ENCODE measurements at regions not wholly inside any gene's neighbourhood (a gene's known extent, or its start where the extent isn't known, plus 50 kb on each side); places are given as distances from the start of the nearest gene placed in this dataset.
"Not testable (repeated sequence)": the region's sequence is repeated elsewhere in the genome, so short reads cannot be mapped to it uniquely, and the experiment has no call there.

DNA sequence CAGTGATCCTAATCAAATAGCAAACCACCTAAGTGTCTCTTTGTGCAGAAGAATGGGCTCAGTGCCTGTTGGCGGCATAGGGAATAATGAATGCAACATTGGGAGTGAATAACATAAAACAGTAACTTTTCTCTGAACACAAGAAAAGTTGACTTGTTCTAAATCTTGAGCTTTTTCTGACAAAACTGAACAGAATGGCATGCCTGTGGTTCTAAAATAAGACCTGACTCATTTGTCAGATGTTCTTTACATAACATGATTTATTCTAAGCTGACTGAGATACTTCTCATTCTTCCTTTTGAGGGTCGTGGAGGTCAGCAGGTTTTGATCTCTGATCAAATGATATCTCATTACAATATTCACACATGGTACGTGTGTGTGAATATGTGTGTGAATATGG, 165.4 kb upstream of the WDR1 start:
- DNase-seq (ENCODE audit: low read depth in 4 of 4, low spot score in 3 of 4) = no peak

DNA sequence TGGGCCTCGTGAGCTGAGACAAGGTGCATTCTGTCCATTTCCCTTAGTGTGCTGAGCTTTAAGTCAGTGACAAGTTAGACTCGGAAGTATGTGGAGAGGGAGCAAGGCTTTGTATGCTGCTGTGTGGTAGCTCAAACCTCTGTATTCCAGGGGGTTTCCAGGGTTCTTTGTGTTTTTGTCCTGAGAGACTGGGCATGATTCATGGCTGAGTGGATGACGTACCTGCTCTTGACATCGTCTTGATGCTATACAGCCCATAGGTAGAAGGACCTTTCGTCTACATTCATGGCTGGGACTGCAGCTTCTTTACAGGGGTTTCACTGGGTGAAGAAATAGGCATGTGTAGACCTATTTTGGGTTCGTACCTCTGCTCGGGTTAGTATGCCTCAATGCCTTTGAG, 162.7 kb upstream of the WDR1 start:
- no peak for DNase-seq (ENCODE audit: low read depth in 4 of 4, low spot score in 3 of 4)

DNA sequence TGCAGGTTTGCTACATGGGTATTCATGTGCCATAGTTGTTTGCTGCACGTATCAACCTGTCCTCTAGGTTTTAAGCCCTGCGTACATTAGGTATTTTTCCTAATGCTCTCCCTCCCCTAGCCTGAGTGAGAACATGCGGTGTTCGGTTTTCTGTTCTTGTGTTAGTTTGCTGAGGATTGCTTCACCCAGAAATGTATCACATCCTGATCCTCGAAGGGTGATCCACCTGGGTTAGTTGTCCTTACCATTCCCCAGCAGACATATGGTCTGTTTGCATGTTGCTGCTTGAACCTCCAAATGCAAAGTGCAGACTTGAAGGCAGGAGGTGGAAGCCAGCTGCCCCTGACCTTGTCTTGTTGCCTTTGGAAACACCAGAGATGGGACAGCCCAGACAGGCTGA, 161.5 kb upstream of the WDR1 start:
- no peak for DNase-seq (ENCODE audit: low read depth in 4 of 4, low spot score in 3 of 4)

DNA sequence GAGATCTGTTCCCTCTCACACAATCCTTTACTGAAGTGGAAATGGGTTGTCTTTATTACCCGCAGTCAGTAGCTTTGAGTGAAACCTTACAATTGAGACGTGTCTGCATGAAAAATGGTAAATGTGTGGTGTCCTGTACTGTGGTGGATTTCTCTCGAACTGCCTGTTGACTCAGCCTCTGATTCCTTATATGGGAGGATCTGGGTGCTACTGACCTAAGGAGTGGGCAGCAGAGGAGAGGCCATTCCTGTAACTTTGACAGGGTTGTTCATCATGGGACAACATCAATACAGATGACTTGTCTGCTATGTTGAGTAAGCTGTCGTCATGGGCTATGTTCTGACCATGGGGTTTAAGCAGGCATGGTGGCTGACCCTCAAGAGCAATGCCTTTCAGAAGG, 159.6 kb upstream of the WDR1 start:
- no peak for DNase-seq (ENCODE audit: low read depth in 4 of 4, low spot score in 3 of 4)

DNA sequence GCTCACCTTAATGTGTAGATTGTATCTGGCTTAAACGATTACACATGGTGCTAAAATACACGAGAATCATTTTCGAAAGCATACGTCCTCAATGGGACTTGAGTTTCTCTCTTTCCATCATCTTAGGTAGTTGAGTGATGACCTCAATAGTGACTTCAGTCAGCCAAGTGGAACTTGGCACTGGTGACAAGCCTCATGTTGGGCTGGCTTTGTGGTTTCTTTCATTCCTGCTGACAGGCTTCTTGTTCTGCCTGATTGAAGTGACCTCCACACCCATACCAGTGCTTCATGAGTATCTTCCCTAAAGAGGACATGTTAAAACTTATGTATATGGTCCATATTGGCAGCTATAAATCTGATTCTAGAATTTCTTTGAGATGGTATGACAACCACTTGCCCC, 159.1 kb upstream of the WDR1 start:
- no peak for DNase-seq (ENCODE audit: low read depth in 4 of 4, low spot score in 3 of 4)

DNA sequence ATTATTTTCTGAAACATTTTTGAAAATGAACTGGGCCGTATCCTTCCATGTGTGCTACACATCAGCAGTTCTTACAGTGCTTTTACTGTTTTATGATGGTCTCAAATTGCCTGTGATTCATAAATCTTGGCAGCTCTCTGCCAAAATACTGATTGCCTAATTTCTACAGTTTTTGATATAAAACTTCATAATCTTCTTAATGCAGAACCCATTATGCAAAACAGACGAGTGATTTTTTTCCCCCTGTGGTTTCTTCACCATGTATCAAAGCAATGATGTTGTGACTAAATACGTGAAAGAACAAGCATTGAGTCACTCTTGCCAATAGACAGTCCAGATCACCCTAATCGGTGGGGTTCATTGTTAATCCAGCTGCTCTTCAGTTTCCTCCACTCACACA, 156.4 kb upstream of the WDR1 start:
- no peak for DNase-seq (ENCODE audit: low read depth in 4 of 4, low spot score in 3 of 4)

DNA sequence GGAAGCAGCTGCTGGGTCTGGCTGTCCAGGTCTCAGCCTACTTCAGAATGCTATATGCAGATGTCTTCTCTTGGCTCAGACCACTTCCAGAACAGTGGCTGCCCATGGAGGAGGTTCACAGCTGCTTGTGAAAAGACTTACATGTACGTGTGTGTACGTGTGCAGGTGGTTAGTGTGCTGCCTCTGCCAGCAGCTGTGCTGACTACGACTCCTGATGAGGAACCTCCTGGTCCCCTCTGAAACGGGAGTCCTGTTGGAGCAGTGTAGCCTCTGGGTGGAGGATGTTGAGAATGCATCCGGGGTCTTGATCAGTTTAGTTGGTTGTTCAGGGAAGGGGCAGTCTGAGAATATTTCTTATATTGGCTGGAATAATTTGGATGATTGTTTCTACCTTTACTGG, 155.9 kb upstream of the WDR1 start:
- no peak for DNase-seq (ENCODE audit: low read depth in 4 of 4, low spot score in 3 of 4)

DNA sequence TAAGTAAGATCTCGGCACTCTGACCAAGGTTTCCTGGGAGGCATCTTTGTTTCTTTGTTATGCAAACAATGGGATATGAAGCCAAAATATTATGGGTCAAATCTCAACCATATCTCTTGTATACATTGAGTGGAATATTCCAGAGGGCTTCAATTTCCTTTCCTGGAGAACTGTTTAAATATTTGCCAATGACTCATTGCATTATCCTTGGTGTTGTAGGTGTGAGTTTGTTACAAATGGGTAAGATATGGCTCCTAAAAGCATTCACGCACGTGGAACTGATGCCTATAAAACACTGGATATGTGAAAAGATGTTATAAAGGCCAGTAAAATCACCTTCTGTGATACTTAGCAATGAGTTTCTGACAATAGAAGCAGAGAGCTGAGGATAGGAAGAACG, 150.5 kb upstream of the WDR1 start:
- no peak for DNase-seq (ENCODE audit: low read depth in 4 of 4, low spot score in 3 of 4)

DNA sequence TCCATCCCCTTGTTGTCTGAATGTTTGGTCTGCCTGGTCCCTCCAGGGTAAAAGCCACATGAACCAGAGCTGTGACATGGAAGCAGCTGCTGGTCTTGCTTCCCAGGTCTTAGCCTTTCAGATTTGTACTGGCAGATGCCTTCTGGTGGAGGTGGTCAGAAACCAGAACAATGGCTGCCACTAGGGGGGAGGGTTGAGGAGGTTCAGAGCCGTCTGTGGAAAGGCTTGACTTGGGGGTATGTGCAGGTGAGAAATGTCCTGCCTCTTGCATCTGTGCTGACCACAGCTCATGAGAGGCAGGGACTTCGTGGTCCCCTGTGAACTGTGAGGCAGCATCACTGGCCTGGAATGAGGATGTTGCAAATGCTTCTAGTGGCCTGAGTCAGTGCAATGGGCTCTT, 144.2 kb upstream of the WDR1 start:
- no peak for DNase-seq (ENCODE audit: low read depth in 4 of 4, low spot score in 3 of 4)

DNA sequence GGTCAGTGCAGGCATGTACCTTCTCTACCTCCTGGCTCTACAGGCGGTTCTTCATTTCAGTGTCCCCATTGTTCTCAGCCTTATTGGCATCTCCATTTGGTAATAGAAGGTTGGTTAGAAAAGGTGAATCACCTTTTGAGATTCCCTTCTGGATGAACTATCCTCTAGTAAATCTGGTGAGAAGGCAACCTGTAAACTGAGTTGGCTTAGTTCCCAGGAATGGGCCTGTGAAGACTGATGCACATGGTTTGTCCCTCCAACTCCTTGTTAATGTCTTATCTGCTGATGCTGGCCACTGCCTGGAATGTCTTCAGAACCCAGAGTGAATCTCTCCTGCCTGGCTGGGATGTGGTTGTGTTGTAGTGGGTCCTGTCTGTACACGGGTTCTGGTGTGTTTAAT, 143.4 kb upstream of the WDR1 start:
- DNase-seq (ENCODE audit: low read depth in 4 of 4, low spot score in 3 of 4) = no peak

DNA sequence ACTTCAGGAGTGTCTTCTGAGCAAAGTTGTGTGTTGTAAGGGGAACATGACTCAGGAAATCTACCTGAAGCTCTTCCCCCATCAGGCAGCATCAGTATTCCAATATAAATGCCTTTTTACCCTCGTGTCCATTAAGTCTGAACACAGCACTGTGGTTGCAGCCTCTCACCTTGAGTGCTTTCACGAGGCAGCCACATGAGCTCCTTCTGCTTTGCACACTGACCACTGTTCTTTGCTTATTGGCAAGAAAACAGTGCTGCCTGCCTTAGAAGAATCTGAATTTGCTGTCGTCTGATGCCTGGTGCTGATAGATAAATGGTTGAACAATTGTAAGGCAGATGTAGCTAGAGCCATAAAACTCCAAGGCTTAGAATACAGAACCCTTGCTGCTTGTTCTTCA, 139.6 kb upstream of the WDR1 start:
- no peak for DNase-seq (ENCODE audit: low read depth in 4 of 4, low spot score in 3 of 4)

DNA sequence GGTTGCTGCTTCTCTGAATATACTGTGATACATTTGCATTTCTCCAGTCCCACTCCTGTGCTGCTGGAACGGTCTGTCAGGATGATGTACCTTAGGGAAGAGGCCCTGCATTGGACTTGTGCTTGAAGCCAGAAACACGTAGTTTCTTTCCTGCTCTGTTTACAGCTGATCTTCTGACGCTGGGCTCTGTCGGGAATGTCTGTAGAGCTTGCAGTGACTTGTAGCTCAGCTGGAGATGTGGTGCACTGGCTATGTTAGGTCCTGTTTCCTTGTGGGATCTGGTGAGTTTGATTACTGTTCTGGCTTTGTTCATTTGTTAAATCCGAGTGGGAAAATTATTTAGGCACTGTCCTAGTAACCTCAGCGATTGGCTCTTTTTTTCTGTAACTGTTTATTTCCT, 137.2 kb upstream of the WDR1 start:
- DNase-seq (ENCODE audit: low read depth in 4 of 4, low spot score in 3 of 4) = no peak

DNA sequence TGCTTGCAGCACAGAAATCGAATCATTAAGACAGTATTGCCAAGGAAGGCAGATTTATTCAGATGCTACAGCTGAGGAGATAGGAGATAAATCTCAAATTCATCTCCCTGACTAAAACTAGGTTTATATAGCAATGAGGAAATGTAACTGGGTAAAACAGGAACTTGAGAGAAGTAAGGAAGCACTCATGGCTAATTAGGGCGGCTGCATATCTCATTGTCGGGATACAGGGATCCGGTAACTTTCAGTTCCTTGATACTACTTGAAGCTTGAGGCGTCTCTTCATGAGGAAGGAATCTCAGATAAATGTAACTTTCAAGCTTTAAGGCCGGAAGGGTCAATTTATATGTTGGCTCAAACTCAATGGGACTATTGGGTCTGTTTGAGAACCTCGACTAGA, 129.2 kb upstream of the WDR1 start:
- no peak for DNase-seq (ENCODE audit: low read depth in 4 of 4, low spot score in 3 of 4)

DNA sequence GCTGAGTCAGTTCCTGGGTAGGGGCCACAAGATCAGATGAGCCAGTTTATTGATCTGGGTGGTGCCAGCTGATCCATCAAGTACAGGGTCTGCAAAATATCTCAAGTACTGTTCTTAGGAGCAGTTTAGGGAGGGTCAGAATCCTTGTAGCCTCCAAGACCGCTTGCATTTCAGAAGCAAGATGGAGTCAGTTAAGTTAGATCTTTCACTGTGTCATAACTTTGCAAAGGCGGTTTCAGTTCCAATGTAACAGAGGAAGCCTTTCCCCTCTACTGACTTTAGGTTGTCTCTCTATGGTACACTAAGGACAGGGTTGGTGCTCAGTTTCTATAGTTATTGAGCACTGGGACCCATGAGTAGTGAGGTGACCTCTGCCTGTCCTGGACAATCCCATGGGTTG, 127.3 kb upstream of the WDR1 start:
- DNase-seq (ENCODE audit: low read depth in 4 of 4, low spot score in 3 of 4) = no peak

DNA sequence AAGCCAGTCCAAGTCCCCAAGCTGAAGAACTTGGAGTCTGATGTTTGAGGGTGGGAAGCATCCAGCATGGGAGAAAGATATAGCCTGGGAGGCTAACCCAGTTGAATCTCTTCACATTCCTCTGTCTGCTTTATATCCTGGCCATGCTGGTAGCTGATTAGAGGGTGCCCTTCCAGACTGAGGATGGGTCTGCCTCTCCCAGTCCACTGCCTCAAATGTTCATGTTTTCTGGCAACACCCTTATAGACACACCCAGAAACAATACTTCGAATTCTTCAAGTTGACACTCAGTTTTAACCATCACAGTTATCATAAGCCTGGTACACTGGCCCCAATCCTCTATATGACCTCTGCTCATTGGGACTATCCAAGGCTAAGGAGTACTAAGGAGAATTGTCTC, 124.1 kb upstream of the WDR1 start:
- DNase-seq (ENCODE audit: low read depth in 4 of 4, low spot score in 3 of 4) = no peak

DNA sequence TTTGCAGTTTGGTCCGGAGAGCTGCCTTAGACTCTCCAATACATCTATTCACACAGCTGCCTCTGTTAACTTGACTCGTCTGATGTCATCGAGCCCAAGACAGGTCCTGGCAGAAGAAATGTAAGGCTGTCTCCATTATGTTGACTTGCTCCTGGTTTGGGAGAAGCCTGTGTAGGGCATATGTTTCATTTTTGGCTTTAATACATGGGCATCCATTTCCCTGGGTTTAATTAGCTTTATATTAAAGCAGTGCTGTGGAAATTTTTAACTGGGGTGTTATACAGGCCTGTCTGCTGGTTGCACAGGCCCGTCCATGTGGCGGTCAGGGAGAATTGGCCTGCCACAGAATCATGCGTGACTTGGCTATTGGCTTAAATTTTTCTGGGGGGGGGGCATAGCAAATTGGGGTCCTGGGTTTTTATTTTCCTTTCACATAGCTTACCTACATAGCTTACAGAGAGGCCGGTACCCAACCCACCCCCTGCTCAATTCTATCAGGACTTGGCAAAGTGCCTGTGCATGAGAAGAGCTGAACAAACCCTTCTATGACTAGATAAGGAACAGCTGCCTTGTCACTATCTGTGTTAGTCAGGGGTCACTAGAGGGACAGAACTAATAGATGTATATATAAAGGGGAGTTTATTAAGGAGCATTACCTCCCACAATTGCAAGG, 123.5 kb upstream of the WDR1 start:
- no peak for DNase-seq (ENCODE audit: low read depth in 4 of 4, low spot score in 3 of 4)

DNA sequence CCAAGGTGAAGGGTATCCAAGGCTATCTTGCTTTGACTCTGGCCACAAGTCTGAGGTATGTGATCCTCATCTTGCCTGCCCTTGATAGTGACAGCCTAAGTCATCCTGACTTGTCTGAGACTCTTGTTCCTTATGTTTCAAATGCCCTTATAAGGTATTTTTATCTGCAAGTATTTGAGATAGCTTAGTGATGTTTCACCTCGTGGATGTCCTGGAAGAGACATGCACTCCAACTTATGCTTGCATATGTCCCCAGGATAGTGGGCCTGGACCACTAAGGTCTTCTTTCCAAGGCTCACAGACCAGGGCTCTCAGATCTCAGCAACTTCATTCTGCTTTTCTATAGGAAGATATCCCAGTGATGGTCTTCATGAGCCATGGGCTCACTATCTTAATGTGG, 120.5 kb upstream of the WDR1 start:
- no peak for DNase-seq (ENCODE audit: low read depth in 4 of 4, low spot score in 3 of 4)

DNA sequence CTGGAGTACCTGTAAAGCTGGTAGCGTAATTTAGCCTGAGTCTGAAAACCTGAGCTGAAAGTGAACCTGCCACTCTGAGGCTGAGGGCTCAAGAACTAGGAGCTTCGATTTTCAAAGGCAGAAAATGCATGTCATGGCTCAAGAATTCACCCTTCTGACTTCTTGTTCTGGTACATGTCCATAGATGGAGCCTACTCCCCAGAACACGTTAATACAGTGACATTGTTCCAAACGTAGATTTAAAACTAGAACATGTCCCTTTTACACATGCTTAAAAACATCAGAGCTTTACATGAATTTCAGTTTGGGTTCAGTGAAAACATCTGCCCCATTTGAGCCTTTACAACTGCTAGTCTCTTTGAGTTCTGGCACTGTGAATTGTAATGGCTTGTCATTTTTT, 115.5 kb upstream of the WDR1 start:
- no peak for DNase-seq (ENCODE audit: low read depth in 4 of 4, low spot score in 3 of 4)

DNA sequence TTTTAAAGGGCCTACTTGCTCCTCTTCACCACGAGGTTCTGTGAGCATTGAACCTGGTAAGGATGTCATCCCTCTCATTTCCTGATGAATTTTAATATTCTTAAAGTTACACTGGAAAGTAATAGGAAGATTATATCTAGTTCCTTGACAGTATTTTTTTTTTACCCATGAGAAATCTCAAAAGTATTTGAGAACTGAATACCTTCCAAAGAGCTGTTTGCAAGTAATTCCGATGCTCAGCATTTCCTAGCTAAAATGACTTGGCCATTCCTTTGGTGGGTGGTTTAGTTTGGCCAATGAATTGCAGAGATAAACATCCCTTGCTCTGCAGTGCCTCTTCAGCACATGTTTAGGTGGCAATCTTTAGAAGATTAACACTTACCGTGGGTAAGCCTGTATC, 110.2 kb upstream of the WDR1 start:
- no peak for DNase-seq (ENCODE audit: low read depth in 4 of 4, low spot score in 3 of 4)

DNA sequence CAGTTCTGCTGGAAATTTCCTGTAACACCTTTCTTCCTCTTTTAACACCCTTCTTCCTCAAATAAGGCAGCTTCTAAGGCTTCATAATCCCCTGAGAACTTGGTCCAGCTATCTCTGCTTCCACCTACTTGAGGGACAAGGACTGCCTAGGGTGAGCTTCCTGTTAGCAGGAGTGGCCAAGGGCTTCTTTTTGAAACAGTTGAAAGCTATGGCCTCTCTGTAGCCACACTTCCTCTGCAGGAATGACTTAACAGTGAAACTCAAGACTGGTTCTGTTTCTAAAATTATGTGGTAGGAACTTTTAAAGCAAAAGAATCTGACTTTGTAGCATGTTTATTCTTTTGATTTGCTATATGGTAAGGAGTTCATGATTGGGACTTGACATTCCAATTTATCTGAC, 108.5 kb upstream of the WDR1 start:
- DNase-seq (ENCODE audit: low read depth in 4 of 4, low spot score in 3 of 4) = no peak

DNA sequence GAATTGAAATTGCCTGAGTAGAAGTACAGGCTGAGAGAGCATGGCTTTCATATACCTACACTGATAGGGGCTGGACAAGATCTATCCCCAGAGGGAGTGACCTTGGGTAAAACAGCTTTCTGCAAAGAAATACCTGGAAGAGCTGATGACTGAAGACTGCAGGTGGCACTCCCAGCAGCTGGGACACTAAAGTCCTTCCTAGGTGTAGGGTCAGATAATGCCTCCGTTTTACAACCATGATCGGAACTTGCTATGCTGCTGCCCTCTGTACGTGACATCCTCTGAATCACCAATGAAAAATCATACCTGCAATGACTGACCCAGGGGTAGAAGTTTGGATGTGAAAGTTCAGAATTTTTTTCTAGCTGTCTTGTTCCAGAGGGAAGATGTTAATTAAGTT, 107.2 kb upstream of the WDR1 start:
- no peak for DNase-seq (ENCODE audit: low read depth in 4 of 4, low spot score in 3 of 4)

DNA sequence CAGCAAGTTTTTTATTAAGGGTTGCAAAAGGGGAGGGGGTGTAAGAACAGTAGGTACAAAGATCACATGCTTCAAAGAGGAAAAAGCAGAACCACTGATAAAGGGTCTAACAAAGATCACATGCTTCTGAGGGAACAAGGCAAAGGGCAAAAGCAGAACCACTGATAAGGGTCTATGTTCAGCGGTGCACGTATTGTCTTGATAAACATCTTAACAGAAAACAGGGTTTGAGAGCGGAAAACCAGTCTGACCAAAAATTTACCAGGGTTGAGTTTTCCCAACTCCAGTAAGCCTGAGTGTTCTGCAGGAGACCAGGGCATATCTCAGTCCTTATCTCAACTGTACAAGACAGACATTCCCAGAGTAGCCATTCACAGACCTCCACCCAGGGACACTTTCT, 96.9 kb upstream of the WDR1 start:
- DNase-seq (ENCODE audit: low read depth in 4 of 4, low spot score in 3 of 4) = not testable (repeated sequence)

DNA sequence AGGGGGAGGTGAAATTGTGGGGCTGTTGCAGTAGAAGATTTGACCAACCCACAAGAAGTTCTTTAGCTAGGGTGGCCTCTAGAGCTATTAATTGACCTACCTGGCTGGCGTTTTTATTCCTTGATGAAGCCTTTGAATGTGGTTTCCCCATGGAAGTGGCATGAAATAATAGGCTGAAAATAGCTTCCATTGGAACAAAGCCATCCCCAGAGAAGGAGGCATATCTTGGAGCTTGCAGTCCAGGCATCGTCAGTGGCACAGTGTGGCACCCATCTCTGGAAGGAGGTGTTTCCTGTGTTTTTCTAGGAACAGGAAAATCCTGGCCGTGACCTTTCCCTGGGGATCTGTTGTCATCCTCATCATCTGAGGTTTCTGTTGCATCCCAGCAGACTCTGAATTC, 96.3 kb upstream of the WDR1 start:
- DNase-seq (ENCODE audit: low read depth in 4 of 4, low spot score in 3 of 4) = no peak

DNA sequence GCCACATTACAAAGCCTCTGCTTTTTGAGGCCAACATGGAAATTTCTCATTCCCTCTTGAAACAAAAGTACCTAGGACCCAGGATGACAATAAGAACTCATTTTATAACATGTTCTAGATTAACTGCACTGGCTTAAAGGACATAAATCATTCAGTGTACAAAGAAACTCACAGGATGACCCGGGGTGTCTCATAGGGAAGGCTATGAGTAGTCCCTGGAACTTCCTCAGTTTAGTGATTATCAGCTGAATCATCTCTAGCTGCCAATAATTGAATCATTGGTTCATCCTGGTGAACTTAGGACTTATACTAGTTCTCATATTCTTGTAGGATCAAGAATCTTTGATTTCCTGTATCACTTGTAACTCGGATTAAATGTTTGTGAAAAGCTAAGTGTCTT, 95.8 kb upstream of the WDR1 start:
- no peak for DNase-seq (ENCODE audit: low read depth in 4 of 4, low spot score in 3 of 4)
